T follicular helper cell (primary cell): ENCODE measurements at regions not wholly inside any gene's neighbourhood (a gene's known extent, or its start where the extent isn't known, plus 50 kb on each side); places are given as distances from the start of the nearest gene placed in this dataset.
"Not testable (repeated sequence)": the region's sequence is repeated elsewhere in the genome, so short reads cannot be mapped to it uniquely, and the experiment has no call there.

Experiments used
- DNase-seq: peaks from one replicate; pipeline ENCODE4 v3.0.0-alpha.2; 2020; ENCODE audit warnings: low read depth

GRCh38 chr1:29802181-29803068 lies 566.1 kb downstream of the PTPRU start:
- DNase-seq, result no peak

GRCh38 chr1:29801561-29801973 lies 565.2 kb downstream of the PTPRU start:
- DNase-seq, result no peak

- DNase-seq, result no peak
Measured at GRCh38 chr1:29801003-29801402, 564.7 kb downstream of the PTPRU start.

- no peak for DNase-seq
Measured at GRCh38 chr1:29800522-29800956, 564.2 kb downstream of the PTPRU start.

GRCh38 chr1:29800120-29800519 lies 563.8 kb downstream of the PTPRU start:
- DNase-seq, result no peak

- no peak for DNase-seq
Measured at GRCh38 chr1:29798699-29799566, 562.6 kb downstream of the PTPRU start.

- DNase-seq, result not testable (repeated sequence)
Measured at GRCh38 chr1:29797125-29797524, 560.8 kb downstream of the PTPRU start.

GRCh38 chr1:29795965-29796364 lies 559.6 kb downstream of the PTPRU start:
- not testable (repeated sequence) for DNase-seq

GRCh38 chr1:29793653-29794348 lies 557.5 kb downstream of the PTPRU start:
- no peak for DNase-seq

GRCh38 chr1:29793101-29793546 lies 556.8 kb downstream of the PTPRU start:
- peak; percentile 6 for DNase-seq

GRCh38 chr1:29789910-29790247 lies 553.6 kb downstream of the PTPRU start:
- DNase-seq, result no peak

GRCh38 chr1:29789221-29789909 lies 553.0 kb downstream of the PTPRU start:
- DNase-seq, result no peak

GRCh38 chr1:29786791-29787732 lies 550.7 kb downstream of the PTPRU start:
- DNase-seq, result no peak

- no peak for DNase-seq
Measured at GRCh38 chr1:29786195-29786594, 549.9 kb downstream of the PTPRU start.

GRCh38 chr1:29785554-29785953 lies 549.2 kb downstream of the PTPRU start:
- no peak for DNase-seq

- no peak for DNase-seq
Measured at GRCh38 chr1:29785137-29785527, 548.8 kb downstream of the PTPRU start.

- DNase-seq, result no peak
Measured at GRCh38 chr1:29784276-29785136, 548.2 kb downstream of the PTPRU start.

GRCh38 chr1:29783508-29784275 lies 547.4 kb downstream of the PTPRU start:
- DNase-seq, result no peak
